Astrocyte of the spinal cord (primary cell): ENCODE measurements at regions not wholly inside any gene's neighbourhood (a gene's known extent, or its start where the extent isn't known, plus 50 kb on each side); places are given as distances from the start of the nearest gene placed in this dataset.

Source experiments
- DNase-seq: peaks from one replicate; pipeline ENCODE4 v3.0.0; 2011; ENCODE audit warnings: low read depth, low spot score
- H3K4me3 ChIP-seq: 2 replicates; pipeline ENCODE4 v1.5.1; 2011; ENCODE audit warnings: low read depth, mild to moderate bottlenecking, low read length, moderate library complexity
- in situ Hi-C: cut with HindIII; loops from 2 replicates; pipeline ENCODE4 v1.10.0; 2017; ENCODE audit warnings: low sequenced_read_pairs
- TF ChIP-seq, protein P1 (sequence below): IDR thresholded peaks from 2 replicates; pipeline ENCODE4 v1.5.1; 2012; ENCODE audit warnings: low read depth, mild to moderate bottlenecking, low read length, inconsistent platforms

- no peak overlapping the region for H3K4me3 ChIP-seq
- in situ Hi-C loops: no loop called here
- no peak for DNase-seq
- TF ChIP-seq, protein P1, sequence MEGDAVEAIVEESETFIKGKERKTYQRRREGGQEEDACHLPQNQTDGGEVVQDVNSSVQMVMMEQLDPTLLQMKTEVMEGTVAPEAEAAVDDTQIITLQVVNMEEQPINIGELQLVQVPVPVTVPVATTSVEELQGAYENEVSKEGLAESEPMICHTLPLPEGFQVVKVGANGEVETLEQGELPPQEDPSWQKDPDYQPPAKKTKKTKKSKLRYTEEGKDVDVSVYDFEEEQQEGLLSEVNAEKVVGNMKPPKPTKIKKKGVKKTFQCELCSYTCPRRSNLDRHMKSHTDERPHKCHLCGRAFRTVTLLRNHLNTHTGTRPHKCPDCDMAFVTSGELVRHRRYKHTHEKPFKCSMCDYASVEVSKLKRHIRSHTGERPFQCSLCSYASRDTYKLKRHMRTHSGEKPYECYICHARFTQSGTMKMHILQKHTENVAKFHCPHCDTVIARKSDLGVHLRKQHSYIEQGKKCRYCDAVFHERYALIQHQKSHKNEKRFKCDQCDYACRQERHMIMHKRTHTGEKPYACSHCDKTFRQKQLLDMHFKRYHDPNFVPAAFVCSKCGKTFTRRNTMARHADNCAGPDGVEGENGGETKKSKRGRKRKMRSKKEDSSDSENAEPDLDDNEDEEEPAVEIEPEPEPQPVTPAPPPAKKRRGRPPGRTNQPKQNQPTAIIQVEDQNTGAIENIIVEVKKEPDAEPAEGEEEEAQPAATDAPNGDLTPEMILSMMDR: no peak
These were observed 76.5 kb downstream of the TENT5C start for GRCh38 chr1:117682372-117682771.

DNA sequence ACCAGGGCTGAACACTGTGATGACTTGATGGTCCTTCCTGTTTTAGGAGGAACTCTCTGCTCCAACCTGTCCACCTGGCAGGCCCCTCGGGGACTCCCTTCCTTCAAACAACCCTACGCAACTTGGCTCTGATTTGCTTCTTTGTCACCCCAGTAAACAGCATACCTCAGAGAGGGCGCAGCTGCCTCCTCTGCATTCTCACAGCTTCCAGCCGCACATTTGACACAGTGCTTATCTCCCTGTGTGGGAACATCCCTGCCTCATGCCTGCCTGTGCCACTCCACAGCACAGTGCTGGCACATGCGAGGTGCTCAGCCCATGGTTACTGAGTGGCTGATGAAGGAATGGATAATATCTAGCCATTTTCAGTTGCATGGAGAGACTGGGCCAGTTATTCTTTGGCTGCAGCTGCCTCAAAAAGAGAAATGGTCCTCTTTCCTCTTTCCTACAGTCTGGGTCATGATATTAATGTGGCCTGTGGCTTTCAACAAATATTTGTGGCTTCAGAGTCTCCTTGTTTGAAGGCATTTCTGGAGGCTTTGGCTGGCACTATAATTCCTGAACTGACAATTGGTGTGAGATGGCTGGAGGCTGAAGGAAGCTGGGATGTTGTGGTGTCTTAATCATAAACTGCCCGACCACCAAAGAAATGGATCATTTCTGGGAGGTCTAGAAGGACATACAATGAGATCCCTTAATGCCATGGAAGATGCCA, 77.9 kb downstream of the TENT5C start:
- no peak overlapping the region for H3K4me3 ChIP-seq
- DNase-seq: peak; percentile 40
- in situ Hi-C loops: no loop called here
- TF ChIP-seq, protein P1: no peak

DNA sequence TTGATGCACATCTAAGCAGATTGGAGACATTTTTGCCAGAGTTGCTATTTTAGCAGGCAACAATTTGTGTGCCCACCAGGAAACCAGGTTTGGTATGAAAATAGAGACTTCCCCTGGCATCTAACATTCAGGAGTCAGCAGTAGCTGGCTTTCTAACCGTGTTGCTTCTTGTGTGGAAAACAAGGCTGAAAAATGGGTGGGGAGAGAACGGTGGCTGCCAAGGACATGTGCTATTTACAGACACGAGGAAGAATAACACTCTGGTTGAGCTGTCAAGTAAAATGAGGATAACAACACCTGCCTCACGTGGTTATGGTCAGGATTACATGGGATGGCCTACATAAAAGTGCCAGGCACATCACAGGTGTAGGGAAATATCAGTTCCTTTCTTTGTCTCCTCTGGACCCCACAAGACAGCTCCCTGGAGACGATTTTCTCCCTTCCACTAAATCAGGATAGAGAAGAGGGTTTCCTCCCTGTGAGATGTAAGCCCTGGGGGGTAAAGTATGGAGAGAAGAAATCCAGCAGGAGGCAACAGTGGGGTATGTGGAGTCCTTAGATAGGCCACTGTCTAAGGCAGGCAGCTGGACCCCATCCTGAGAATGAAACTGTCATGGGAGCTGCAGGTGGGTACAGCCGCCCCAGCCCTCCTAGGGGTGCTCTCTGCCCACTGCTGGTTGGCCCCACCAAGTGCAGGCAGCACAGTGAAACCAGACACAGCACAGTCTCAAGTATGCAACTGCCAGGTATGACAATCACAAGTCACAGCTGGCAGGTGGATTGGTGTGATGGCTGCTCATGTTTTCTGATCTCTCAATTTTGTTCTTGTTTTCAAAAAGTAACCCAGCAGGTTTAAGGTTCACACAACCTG, 80.3 kb downstream of the TENT5C start:
- no peak for DNase-seq
- no peak overlapping the region for H3K4me3 ChIP-seq
- TF ChIP-seq, protein P1: no peak
- in situ Hi-C loops: no loop called here

GRCh38 chr1:117686907-117687306, 81.1 kb downstream of the TENT5C start:
- H3K4me3 ChIP-seq: no peak overlapping the region
- in situ Hi-C loops: no loop called here
- peak; percentile 15 for DNase-seq
- TF ChIP-seq, protein P1: no peak

DNA sequence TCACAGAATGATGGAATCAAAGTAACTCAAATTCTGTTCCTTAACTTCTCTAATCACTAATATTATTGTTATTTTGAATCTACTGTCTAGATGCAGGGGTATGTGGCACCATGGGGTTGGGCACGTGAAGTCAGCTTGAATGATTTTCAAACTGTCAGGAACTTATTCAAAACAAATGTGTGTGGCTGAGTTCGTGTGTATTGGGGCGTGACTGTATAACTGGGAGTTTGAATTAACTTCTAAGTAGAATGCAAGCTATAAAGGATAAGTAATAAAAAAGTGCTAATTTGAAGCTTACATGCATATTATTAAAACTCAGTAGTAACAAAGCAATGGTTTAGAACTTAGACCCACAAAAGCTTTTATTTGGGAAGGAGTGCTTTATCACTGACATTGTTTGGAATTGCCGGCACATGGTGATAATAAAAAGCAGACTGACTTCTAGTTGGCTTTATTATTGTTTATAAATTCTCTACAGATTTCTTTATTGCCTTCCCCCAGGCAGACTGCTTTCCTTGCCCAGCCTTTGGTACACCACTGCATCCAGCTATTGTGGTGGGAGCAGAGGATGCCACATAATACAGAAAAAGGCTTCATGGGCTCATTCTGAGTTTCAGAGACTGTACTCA, 84.3 kb downstream of the TENT5C start:
- DNase-seq: no peak
- TF ChIP-seq, protein P1: no peak
- no peak overlapping the region for H3K4me3 ChIP-seq
- in situ Hi-C loops: no loop called here

- no peak overlapping the region for H3K4me3 ChIP-seq
- TF ChIP-seq, protein P1: no peak
- DNase-seq: no peak
- in situ Hi-C loops: no loop called here
These were observed 86.1 kb downstream of the TENT5C start for GRCh38 chr1:117691942-117692341.
